GM18508 (cell line): ENCODE measurements at regions not wholly inside any gene's neighbourhood (a gene's known extent, or its start where the extent isn't known, plus 50 kb on each side); places are given as distances from the start of the nearest gene placed in this dataset.

Experiments used
- ATAC-seq: cut with Tn5 transposase; IDR thresholded peaks from one replicate; pipeline ENCODE4 v1.9.1; 2021; ENCODE audit warnings: moderate number of reproducible peaks; ENCODE audit not compliant: insufficient read depth, unreplicated experiment

DNA sequence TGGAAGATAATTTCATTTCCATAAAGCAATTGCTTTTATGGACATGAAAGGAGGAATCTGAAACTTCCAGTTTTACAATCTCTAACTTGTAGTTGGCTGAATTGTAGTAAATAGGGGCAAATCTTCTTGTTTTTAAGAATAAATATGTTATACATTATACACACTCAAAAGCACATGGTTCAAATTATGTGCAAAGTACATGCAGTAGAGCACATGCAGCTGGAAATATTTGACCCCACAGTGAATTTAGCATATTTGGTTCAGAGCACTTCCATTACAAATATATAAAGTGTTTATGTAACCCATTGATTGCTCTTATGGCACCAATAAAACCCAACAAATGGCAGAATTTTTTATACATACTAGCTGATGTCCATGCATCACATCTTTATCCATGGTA is 180.5 kb downstream of the IRS2 start:
- no peak for ATAC-seq

DNA sequence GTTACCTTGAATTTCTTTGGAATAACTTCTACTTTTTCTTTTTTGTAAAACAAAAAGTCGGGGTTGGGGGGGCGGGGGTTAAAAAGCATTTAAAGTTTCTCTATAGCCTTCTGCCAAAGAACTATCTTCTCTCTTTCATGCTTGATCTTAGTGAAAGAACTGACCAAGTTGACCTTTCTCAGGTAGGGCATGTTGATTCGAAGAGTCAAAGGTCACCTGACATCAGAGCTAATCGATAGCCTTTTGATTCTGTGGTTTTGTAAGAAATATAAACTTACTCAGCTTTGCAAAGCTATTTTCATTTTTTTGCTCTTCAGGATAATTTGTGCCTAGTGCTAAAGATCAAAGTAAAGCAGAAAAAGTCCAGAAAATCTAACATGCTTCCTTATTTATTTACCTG is 181.5 kb downstream of the IRS2 start:
- ATAC-seq, result no peak

DNA sequence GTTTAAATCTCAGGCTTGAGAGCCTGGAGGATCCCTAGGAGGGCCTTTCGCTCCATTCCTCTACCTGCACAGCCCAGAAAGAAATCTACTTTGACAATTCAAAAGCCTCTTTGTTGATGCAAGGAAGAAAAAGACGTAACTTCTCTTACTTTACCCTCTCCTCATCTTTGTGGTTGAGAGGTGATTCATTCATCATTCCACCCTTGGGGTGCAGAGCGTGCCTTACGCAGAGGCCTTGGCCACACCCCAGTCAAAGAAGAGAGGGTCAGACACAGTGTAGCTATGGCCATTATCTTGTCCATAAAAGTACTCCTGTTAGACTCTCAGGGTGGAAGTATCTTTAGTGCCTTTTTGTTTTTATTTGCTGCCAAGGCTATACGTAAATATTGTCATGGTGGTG is 184.0 kb downstream of the IRS2 start:
- ATAC-seq, result no peak

DNA sequence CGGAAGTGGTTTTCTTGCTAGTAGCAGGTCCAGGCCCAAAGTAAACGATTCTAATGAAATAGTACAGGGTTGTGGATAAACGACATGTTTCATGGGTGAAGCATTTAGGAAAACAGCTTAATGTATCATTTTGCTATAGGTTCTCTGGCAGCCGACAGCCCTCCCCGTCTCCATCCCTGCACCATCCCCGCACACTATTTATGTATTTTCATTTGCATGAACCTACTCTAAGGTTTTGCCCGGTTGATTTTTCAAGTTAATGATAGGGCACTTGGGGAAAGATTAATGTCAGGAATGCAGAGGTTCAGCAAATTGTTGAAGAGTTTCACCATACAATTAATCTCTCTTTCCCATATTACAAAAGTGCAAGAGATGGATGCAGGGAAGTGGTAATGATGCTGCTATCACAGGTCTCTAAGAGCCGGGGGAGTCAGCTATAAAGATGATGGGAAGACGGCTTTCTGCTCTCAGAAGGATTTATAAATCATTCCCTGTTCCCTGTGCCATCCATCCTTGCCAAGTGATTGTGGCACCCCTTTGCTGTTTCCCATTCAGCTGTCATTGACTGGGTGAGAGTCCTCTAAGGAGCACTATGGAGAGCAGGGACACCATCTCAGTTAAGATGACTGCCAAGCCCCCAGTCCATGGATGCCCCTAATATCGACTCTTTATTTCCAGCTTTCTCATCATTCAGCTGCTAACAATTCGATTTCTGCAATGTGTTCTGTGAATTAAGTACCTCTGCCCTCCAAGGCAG is 186.3 kb downstream of the IRS2 start:
- no peak for ATAC-seq

DNA sequence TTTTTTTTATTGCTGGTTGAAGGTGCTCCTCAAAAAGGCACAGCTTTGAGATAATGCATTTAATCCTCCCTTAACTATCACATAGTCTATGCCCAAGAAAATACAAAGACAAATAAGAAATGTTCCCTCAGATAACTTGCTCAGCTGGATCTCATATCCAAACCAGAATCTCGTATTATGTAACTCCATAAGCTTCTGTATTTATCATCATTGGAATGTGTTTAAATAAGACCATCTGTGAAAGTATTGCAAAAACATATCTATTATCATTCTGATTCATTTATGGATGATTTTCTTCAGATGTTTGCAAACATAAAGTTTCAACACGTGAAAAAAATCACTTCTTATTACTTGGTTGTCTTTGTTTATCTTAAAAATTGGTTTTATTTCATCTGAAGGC is 190.9 kb downstream of the IRS2 start:
- ATAC-seq, result no peak

DNA sequence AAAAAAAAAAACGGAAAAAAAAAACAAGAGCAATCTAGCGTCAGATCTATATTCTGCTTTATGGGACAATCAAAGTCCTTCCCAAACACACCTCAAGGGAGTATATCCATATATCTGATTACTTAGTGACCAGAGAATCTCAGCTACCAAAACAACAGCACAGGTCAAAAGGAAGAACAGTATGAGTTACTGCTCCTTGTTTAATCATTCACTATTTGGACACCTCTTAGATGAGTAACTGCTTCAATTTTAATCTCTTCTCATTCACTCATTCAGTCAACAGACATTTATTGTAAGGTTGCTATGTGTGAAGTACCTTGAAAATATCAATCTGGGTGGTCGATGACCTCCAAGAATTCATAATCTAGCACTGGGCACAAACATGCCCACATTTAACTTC is 193.2 kb downstream of the IRS2 start:
- no peak for ATAC-seq

DNA sequence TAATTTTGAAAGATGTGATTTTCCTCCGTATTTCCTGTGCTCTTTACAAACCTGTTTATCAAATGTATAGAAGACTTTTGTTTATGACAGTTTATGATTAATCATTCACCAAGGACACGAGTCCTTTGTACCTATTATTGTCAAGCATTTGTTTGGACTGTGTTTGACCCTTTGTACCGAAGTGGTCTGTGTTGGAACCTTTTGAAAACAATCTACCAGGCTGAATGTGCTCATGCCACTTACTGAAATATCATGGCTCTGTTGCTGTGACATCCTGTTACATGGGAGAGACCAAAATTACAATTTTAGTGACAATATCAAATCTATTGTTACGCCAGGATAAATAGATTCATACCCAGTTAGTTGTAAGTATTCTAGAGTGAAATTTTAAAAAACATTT is 193.6 kb downstream of the IRS2 start:
- no peak for ATAC-seq

DNA sequence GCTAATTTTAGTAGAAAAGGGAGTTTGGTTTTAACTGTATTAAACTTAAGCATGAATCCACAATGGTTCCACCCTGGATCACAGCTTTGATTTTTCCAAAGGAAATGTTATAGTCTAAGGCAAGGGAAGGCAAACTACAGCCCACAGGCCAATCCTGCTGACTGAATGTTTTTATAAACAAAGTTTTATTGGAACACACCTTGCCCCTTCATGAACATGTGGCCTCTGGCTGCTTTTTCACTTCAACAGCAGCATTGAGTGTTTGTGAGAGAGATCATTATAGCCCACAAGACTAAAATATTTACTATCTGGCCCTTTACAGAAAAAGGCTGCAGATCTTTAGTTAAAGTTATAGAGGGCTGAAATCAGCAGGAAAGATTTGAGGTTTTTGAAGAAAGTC is 198.7 kb downstream of the IRS2 start:
- no peak for ATAC-seq

DNA sequence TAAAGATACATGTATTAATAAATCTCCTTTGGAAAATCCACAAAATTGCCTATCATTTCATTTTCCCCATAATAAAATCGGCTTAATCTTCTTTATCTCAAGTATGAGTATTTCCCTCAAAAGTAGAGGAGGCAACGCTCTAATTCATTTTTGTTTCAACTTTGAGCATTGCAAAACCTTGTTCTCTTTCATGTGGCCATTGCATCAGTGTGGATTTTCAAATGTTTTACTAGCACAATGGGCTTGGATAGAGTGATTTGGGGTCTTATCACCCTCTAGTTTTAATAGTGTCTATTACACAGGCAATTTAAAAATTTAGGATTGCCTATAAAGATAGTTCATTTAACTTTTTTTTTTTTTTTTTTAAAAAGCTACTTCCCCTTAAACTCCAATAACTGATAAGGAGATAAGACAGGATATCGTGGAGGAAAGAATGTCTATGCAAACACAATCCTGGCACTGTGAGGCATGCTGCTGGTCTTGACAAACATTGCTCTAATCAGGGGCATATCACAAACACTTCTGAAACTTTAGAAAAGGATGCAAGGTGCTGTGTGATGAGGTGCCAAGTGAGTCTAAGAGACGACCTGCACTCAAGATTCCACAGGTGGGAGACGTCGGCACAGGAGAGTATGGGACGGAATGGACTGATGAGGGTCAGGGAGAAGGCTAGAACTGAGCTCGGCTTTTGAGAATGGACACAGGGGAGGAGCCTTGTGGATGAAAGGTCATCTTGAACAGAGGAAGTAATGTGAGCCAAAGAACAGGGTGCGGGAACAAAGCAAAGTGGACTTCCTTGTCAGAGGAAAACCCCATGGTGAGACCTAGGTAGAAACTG is 199.7 kb downstream of the IRS2 start:
- no peak for ATAC-seq

DNA sequence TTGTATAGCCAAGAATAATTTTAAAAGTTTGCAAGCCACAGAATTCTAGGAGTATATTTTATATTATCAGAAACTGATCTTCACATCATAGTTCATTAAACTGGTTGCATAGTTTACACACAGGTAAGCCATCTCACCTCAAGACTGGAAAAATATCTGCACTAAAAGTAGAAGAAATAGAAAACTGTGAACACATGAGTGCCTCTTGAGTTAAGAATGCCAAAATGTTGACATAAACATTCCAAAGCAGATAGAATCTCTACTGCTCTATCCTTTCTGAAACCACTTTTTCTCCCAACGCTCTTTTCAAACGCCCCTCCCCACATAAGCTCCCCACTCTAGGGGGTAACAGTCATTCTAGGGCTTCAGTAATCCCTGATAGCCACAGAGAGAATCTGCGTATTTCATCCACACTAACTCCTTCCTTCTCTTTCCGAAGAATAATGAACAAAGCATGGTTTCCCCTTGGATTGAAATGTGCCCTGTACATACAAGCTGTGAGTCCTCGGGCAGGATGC is 201.5 kb downstream of the IRS2 start:
- no peak for ATAC-seq

DNA sequence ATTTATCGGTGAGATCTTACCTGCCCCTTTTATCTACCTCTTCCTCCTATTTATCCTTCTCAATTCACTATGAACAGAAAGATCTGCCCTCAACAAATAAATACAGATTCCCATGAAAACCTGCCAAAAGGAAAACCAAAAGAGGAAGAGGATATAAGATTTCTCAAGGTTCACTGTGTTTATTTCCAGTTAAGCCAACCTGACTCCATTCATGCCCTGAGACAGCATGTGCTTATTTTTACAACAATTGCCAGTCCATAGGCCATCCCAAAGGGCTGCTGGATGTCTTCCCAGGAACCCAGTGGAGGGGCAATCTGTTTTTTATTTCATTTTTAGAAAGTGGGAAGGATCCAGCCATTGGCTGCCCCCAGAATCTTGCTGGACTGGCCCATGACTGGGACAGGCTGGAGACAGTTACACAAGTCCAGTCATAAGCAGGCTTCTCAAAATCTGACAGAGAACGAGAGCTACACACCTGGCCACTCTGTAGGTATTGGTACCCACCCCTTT is 209.1 kb downstream of the IRS2 start:
- no peak for ATAC-seq

DNA sequence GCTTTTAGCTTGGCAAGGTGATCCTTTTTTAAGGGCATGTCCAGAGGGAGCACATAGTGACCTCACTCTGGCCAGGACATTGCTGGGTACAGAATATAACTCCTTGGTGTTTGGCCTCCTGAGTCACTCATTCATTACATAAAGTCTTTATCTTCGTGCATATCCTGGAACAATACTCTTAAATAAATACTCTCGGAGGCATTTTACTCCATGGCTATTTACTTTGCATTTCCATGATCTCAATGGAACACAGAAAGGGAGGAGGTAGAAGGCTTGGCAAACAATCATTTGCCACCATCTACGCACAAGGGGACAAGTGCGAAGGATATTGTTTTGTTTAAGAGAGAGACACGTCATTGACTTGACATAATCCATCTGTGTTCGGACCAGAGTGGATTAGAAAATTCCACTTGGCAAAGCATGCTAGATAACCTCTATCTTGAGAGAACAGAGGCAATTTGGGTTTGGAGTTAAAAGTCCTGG is 210.0 kb downstream of the IRS2 start:
- ATAC-seq, result no peak

DNA sequence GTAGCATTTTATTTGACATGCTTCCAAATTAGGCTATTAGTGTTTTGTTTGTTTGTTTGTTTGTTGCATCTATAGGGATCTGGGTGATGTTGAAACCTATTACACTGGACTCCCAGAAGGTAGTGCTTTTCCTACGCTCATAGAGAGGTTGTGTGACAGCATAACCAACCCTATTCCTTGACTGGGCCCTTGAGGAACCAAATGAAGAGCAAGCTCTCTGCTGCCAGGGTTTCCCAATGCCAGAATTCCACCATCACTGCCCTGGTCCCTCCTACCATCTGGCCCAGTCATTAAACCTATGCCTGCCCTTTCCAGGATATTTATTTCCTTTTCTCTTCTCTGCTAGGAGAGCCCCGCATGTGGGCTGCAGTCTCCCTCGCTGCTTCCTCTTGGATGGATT is 210.6 kb downstream of the IRS2 start:
- ATAC-seq, result no peak

DNA sequence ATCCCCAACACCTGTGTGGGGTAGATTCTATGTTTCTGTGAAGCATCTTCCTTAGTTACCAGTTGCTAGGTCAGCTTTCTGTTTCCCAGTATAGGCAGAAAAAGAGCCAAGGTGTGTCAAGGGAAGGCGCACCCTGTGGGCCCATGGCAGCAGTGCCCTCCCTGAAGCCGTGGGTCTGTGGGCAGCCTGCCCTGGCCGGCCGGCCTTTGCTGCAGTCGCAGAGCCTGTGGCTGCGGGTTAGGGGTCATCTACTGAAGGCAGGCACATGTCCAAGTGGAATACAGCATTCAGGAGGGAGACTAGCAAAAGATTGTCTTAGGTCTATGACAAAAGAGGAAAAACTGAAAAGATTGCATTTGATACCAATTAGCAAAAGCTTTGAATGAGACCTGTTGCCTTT is 214.0 kb downstream of the IRS2 start:
- no peak for ATAC-seq

DNA sequence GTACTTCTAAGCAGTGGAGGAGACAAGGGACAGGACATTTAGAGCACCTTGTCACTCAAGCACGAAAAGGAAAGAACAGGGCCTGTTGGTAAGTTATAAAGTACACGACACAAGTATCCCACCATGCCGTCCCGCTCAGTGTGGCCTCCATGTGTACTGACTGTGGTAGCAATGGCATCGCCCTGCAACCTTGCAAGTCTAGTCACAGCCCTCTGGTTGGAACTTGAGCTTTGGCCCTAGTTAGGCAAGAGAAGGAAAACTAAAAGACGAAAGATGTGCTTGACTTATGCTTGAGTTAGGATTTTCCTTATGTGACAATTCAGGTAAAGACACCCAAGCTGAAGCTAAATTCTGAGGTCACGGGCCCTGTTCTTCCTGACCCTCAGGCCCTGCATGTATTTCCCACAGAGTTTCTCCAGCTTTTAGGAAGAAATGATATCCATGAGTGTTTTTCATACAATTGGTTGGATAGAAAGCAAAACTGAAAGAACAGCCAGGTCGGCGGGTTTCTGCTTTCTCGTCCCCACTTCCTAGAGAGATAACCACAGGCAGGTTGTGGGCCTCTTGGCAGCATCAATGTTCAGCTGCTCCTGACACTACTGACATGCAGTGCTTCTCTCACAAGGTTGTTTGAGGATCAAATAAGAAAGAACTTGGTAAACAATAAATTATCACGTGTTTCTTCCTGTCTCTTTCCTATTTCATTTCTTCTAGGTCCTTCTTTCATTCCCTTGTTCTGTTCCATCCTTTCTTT is 216.2 kb downstream of the IRS2 start:
- ATAC-seq, result peak; percentile 96

DNA sequence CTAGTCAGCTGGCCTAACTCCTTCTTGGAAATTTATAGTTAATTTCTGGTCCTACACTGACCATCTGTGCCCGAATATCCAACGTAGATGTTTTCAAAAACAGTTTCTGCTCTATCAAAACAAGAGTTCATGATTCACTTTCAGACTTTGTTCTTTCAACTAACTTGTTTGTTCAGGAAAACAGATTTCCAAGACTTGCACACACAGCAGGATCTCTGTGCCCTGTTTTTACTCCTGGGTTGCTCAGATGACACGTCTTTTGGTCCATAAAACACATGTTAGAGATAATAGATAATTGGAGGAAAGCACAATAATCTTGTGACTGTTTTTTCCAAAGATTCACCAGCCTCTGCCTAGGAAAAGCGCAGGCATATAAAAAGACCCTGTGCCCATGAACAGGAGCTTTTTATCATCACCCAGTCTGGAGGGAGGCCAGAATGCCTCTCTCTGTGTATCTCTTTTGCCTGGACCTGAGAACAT is 218.0 kb downstream of the IRS2 start:
- ATAC-seq, result no peak

DNA sequence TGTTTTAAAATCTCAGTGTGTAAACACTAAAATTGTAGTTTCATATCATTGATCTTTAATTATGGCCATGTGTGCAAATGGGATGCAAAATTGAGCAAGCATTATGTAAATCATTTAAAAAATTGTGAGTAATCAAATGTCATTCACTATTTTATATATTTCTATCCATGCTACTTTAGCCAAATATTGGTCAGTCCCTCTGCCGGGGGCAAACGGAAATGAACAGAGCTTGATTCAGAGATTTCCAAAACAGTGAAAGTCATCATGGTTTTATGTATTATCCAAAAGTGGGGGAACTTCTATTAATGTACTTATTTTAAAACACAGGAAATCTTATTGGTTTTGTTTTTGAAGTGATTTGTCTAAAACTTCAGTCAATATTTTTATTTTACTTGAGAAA is 219.1 kb downstream of the IRS2 start:
- ATAC-seq, result no peak

DNA sequence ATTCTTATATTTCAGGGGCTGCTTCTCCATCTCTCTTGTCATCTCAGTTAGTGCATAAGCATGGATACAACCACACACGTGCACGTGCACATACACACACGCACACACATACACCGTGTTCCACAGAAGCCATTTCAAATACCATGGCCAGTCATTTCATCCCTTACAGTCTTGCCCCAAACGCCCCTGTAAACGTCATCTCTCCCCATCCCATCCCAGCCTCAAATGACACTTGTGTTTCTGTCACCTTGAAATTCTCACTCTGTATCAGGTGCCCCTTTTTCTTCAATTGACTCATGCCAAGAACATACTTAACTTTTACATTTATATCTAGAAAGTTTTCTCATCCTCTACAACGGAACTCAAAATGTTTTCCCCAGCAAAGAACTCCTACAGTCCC is 220.5 kb downstream of the IRS2 start:
- ATAC-seq, result no peak

DNA sequence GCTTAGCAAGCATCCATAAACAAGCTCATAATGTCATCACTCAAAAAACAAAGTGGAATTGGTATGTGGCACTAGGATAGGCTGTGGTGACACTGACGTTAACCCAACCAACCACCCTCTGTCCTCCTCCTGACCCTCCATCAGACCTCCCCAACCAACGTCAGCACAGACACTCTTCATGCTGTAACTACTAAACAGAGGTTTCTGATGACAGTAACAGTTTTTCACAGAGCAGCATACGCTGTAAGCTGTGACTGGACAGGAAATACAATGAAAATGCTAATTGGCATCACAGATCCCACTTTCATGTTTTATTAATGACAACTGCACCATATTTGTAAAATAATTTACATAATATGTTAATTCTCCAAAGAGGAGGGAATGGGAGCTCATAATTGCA is 238.0 kb downstream of the IRS2 start:
- ATAC-seq, result no peak

DNA sequence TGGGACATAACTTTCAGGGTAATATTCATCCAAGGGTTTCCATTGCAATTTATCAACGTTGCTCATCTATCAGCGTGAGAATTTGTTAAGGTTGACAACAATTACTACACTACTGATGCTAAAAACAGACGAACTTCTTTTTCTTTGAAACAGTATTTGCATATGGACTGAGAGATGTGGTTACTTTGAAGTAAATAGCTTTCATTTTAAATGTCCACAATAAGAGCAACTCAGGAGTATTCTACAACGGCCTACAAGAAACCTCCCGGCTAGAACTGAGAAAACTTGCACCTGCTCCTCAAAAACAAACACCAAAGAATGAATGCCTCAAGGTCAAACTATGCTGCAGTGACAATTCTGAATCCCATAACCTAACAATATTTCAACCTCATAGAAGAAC is 238.4 kb downstream of the IRS2 start:
- no peak for ATAC-seq
